Ecto neural progenitor cell (in vitro differentiated cells): ENCODE measurements at regions not wholly inside any gene's neighbourhood (a gene's known extent, or its start where the extent isn't known, plus 50 kb on each side); places are given as distances from the start of the nearest gene placed in this dataset.
"Not testable (repeated sequence)": the region's sequence is repeated elsewhere in the genome, so short reads cannot be mapped to it uniquely, and the experiment has no call there.

Source experiments
- DNase-seq: peaks from one replicate; pipeline ENCODE4 v3.0.0-alpha.2; 2018; ENCODE audit warnings: low spot score

DNA sequence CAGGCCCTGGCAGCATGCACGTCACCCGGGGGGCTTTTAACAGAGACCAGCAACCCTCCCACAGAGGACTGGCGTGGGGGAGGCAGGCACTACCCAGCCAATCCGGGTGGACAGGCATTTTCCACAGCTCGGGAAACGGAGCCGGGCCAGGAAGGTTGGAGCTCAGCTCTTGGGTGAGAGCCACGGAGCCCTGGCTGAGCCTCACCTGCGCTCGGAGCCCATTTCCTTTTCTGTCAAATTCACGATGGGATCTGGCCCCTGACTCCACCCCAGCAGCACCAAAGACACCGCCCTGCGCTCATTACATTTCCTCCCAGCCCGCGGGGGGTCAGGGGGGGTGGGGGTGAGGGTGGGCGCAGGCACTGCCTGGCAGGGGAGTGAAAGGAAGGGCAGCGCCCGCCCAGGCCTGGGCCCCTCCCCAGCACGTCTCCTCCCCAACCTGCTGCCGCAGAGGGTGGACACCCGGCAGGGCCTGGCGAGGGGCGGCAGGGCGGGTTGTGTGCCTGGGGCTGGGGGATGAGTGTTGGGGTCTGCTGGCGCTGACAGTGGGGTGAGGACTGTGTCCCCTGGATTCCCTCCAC, 145.4 kb downstream of the LAT start:
- not testable (repeated sequence) for DNase-seq

GRCh38 chr16:29129458-29130038, 144.7 kb downstream of the LAT start:
- not testable (repeated sequence) for DNase-seq

DNA sequence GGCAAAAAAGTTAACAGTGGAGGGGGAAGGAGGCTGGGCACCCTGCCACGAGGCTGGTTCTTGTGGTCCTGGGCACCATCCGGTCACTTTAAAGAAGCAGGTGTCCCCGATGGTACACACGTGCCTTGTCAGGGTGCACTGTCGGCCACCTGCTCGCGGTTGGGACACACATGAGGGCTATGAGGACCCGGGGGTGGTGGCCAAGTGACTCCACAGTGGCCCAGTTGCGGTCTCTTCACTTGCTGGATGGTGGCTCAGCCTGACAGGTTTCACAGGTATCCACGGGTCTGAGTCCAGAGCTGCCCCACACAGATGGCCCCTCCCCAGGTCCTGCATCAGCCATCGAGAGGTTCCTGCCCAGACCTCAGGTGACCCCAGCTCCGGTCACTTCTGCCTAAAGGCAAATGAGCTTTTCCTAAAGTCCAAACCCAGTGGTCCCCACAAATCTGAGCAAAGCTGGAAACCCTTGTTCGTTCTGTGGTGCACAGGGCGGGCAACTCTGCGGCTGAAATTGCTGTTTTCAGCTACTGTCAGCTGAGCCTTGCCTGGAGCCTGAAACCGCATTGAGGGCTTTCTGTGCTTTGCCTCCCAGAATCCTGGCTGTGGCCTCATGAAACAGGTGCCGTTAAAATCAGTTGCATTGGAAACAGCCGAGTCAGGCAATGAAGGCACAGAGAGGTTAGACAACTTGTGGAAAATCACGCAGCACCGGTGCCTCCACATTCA, 144.0 kb downstream of the LAT start:
- DNase-seq: not testable (repeated sequence)

GRCh38 chr16:29127806-29128420, 143.1 kb downstream of the LAT start:
- DNase-seq: peak; percentile 45

GRCh38 chr16:29126616-29127015, 141.8 kb downstream of the LAT start:
- peak; percentile 16 for DNase-seq

- DNase-seq: peak; percentile 18
Measured at GRCh38 chr16:29126057-29126494, 141.2 kb downstream of the LAT start.

DNA sequence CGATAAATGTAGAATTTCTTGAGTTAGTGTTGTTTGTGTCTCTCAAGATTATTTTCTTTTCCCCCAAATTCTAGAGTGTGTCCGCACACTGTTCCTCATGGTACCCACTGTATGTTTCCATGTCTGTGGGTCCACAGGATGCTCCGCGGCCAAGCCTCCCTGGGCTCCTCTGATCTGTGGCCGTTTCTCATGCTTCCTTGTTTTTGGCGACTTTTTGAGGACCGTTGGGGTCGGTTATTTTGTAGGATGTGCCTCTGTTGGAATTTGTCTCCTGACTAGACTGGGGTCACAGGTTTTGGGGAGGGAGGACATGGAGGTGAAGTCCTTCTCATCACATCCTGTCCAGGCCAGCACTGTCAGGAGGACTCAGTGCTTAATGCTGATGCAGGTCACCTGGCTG, 140.0 kb downstream of the LAT start:
- DNase-seq: no peak

- peak; percentile 0 for DNase-seq
Measured at GRCh38 chr16:29124162-29124561, 139.3 kb downstream of the LAT start.

DNA sequence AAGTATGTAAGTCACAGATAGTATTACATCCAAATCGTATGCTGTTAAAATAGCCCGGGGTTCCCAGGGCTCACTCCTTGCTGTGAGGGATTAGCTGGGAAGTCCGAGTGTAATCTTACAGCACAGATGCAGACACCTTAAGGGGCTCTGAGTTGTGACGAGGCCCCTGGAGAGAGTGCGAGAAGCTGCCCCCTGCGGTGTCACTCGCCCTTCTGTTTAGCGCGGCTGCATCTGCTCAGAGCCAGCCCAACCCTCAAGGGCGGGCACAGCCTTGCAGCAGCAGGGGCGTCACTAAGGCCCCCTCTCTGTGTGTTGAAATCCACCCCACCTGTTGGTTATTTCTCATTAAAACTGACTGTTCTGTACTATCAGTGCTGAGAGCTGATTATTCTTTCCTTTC, 135.8 kb downstream of the LAT start:
- peak; percentile 43 for DNase-seq

DNA sequence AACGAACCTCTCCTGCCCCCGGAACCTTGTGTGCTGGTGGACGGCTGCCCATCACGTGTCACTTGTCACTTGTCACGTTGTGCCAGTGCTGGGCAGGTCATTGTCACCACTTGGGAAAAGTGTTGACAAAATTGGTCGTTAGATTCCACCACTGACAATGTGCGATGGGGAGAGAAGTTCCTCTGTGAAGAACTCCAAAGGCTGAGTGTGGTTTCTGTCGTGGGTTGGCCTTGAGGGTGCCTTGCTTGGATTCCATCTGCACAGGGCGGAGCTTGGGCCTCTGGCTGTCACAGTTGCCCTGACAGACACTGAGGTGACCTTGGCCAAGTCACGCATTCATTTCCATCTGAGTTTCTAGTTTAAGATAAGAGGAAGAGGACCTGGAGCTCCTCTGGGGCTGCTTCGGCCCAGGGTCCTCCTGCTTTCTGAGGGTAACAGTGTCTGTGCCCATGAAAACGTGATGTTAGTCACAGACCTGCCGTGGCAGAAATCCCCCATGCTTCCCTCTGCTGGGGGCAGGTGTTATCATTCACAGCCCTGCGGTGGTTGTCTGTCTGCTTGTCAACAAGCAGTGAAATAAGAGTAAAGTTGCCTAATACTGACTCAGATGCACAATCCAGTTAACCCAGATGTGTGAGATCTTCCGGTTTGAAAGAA, 133.6 kb downstream of the LAT start:
- peak; percentile 31 for DNase-seq

GRCh38 chr16:29117631-29118030, 132.8 kb downstream of the LAT start:
- DNase-seq: no peak

DNA sequence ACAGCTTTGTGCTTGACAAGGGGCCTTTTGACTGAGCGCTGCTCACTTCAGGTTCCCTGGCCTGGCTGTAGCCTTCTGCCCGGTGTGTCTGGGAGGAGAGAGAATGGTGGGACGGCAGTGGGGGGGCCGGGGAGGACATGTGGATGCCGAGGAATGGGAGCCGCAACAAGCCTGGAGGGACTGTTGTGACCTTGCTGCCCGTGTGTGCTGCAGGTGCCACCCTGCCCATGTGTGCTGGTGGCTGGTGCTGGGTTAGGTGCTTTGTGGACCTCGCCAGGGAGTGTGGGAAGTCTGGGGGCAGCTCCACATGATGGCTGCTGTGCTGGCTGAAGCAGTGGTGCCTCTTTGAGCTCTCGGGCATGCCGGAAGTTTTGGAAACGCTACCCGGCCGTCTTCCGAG, 132.1 kb downstream of the LAT start:
- no peak for DNase-seq

- DNase-seq: not testable (repeated sequence)
Measured at GRCh38 chr16:29116207-29116606, 131.4 kb downstream of the LAT start.

- not testable (repeated sequence) for DNase-seq
Measured at GRCh38 chr16:29115802-29116141, 130.9 kb downstream of the LAT start.

DNA sequence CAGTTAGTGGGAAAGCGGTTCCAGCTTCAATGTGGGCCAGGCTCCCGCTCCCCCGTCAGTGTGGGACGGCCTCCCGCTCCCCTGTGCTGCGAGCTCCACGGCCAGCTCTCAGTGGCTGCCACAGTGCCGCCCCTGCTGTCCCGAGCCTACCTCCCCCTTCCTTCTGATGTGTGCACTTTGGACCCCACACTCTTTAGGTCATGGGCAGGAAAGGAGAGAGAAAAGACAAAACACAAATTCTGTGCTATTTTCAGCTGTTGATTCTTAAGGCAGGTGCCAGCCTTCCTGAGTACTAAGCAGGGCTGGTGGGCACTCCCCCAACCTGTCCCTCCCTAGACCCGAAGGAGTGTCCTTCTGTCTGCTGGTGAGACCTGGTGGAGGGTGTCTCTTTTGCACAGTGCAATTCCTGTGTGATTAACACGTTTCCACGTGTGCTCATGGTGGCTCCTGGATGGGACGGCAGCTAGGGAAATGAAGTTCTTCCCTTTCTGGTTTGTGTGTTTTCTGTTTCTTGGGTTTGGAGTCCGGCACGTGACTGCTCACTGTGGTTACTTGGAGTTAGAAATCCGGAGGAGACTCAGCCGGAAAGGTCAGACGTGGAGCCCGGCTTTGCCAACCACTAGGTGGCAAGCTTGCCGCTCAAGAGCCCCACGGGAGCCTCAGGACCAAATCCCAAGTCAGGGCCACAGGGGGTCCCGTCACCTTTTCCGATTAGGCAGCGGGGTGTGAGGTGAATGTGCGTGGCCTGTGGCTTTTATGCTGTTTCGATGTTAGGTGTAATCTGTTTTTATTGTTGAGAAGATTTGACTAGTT, 130.3 kb downstream of the LAT start:
- DNase-seq: not testable (repeated sequence)

DNA sequence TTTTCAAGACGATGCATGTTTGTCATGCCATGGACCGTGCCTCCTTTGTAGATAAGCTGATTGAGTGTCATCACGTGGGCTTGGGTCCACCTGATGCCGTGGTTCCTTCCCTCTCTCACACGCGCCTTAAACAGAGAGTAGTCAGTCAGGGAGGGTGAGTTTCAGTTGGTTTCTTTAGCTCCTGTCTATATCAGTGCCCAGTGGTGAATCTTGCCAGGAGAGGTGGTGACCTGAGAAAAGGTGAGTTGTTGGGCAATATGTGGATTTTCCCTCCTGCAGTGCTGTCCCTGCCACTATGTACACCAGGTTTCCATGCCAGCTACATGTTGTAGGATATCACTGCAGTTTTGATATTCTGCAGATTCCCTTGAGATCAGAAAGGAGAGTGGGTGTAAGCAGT, 129.7 kb downstream of the LAT start:
- DNase-seq: no peak

DNA sequence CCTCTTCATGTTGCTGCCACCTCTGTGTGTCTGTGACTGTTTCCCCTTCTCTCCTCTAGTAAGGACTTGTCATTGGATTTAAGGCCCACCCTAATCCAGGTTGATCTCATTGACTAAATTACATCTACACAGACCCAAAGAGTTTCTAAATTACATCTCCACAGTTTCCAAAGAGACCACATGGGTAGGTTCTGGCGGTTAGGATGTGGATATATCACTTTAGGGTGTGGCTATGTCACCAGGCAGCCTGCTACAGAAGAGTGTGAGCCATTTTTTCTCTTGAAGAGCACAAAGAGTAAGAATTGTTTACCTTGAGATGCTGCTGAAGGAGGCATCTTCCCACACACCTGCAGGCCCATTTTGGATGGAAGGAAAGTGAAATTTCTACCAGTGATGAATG, 128.6 kb downstream of the LAT start:
- DNase-seq: not testable (repeated sequence)

- DNase-seq: no peak
Measured at GRCh38 chr16:29112755-29113347, 128.0 kb downstream of the LAT start.

GRCh38 chr16:29111901-29112680, 127.2 kb downstream of the LAT start:
- not testable (repeated sequence) for DNase-seq

- DNase-seq: no peak
Measured at GRCh38 chr16:29111421-29111820, 126.6 kb downstream of the LAT start.
